MM.1S (cell line): ENCODE measurements at regions not wholly inside any gene's neighbourhood (a gene's known extent, or its start where the extent isn't known, plus 50 kb on each side); places are given as distances from the start of the nearest gene placed in this dataset.
A peak's percentile ranks its signal among the peaks of the same experiment; 100 is the strongest.
"Not testable (repeated sequence)": the region's sequence is repeated elsewhere in the genome, so short reads cannot be mapped to it uniquely, and the experiment has no call there.

Source experiments
- DNase-seq: peaks from one replicate; pipeline ENCODE4 v3.0.0-alpha.2; 2015
- H2AFZ ChIP-seq: fragments of 300-600 bp; sonication (generic); 2 replicates; pipeline ENCODE4 v1.6.0; 2016; ENCODE audit warnings: antibody characterized with exemption, low read length
- H3F3A ChIP-seq: fragments of 300-600 bp; sonication (generic); 2 replicates; pipeline ENCODE4 v1.6.1; 2016; ENCODE audit warnings: mild to moderate bottlenecking, antibody characterized with exemption, low read length, moderate library complexity, mixed read lengths; ENCODE audit not compliant: insufficient read depth
- H3K27ac ChIP-seq: fragments of 300-600 bp; sonication (generic); 2 replicates; pipeline ENCODE4 v1.5.1; 2016; ENCODE audit warnings: mild to moderate bottlenecking, low read length
- H3K27me3 ChIP-seq: fragments of 300-600 bp; sonication (generic); replicated peaks from 2 replicates; pipeline ENCODE4 v1.6.0; 2016; ENCODE audit warnings: low read length; ENCODE audit not compliant: insufficient read depth
- H3K36me3 ChIP-seq: fragments of 300-600 bp; sonication (generic); replicated peaks from 2 replicates; pipeline ENCODE4 v1.6.1; 2016; ENCODE audit warnings: mild to moderate bottlenecking, low read length, mixed read lengths; ENCODE audit not compliant: insufficient read depth
- H3K4me1 ChIP-seq: fragments of 300-600 bp; sonication (generic); 2 replicates; pipeline ENCODE4 v1.6.1; 2016; ENCODE audit warnings: low read length, mixed read lengths
- H3K4me2 ChIP-seq: fragments of 300-600 bp; sonication (generic); 2 replicates; pipeline ENCODE4 v1.6.0; 2016; ENCODE audit warnings: low read depth, low read length
- H3K4me3 ChIP-seq: fragments of 300-600 bp; sonication (generic); 2 replicates; pipeline ENCODE4 v1.5.1; 2016; ENCODE audit warnings: low read length, mixed read lengths
- H3K79me2 ChIP-seq: fragments of 300-600 bp; sonication (generic); 2 replicates; pipeline ENCODE4 v1.6.1; 2016; ENCODE audit warnings: mixed run types, low read length, mixed read lengths
- H3K9ac ChIP-seq: fragments of 300-600 bp; sonication (generic); 2 replicates; pipeline ENCODE4 v1.6.1; 2016; ENCODE audit warnings: low read length, mixed read lengths
- H3K9me2 ChIP-seq: fragments of 300-600 bp; sonication (generic); replicated peaks from 2 replicates; pipeline ENCODE4 v1.6.1; 2016; ENCODE audit warnings: mild to moderate bottlenecking, low read length, mixed read lengths; ENCODE audit not compliant: insufficient read depth
- H3K9me3 ChIP-seq: fragments of 300-600 bp; sonication (generic); replicated peaks from 2 replicates; pipeline ENCODE4 v1.6.1; 2016; ENCODE audit warnings: mild to moderate bottlenecking, low read length, mixed read lengths; ENCODE audit not compliant: insufficient read depth
- H4K20me1 ChIP-seq: fragments of 300-600 bp; sonication (generic); 2 replicates; pipeline ENCODE4 v1.6.1; 2016; ENCODE audit warnings: mild to moderate bottlenecking, low read length, moderate library complexity, mixed read lengths; ENCODE audit not compliant: insufficient read depth

DNA sequence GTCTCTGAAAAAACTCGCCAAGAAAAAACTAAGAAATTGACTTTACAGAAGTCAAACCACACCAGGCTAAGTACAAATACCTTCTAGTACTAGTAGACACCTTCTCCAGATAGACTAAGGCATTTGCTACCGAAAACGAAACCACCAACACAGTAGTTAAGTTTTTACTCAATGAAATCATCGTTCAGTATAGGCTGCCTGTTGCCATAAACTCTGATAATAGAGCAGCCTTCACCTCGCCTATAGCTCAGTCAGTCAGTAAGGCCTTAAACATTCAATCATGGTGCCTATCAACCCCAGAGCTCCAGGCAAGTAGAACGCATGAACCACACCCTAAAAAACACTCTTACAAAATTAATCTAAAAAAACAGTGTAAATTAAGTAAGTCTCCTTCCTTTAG lies 96.8 kb upstream of the FAM90A26 start:
- H3K9me3 ChIP-seq = not testable (repeated sequence)
- peak overlapping the region; percentile 94 for H3K9ac ChIP-seq

DNA sequence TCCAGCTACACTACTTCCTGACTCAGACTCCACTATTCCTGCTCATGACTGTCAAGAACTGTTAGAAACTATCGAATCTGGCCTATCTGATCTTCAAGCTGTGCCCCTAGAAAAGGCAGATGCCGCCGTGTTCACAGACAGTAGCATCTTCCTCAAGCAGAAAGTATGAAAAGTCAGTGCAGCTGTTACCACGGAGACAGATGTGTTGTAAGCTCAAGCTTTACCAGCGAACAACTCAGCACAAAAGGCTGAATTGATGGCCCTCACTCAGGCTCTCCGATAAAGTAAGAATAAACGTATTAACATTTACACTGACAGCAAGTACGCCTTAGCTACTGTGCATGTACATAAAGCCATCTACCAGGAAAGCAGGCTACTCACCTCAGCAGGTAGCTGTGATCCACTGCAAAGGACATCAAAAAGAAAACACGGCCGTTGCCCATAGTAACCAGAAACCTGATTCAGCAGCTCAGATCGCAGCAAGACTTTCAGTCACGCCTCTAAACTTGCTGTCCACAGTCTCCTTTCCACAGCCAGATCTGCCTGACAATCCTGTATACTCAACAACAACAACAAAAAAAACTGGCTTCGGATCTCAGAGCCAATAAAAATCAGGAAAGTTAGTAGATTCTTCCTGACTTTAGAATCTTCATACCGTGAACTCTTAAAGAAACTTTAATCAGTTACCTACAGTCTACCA lies 97.5 kb upstream of the FAM90A26 start:
- H3K4me1 ChIP-seq = peaks cover 16% of the 10 kb centered on the region
- not testable (repeated sequence) for H3K9me2 ChIP-seq, H2AFZ ChIP-seq, H4K20me1 ChIP-seq, H3K79me2 ChIP-seq, H3K36me3 ChIP-seq, H3K9me3 ChIP-seq, H3K27me3 ChIP-seq
- H3K9ac ChIP-seq = peak overlapping the region; percentile 94
- peak overlapping the region; percentile 99 for H3K27ac ChIP-seq
- peak overlapping the region; percentile 55 for H3K4me3 ChIP-seq
- H3F3A ChIP-seq = peaks cover 13% of the 10 kb centered on the region; the same call in 1 of the 2 replicates
- H3K4me2 ChIP-seq = peak overlapping the region; percentile 91
- peak; percentile 24 for DNase-seq

More for the DNA sequence above, 96.8 kb upstream of the FAM90A26 start:
- H3K9me2 ChIP-seq, H3K27me3 ChIP-seq, H3K79me2 ChIP-seq, H4K20me1 ChIP-seq, H2AFZ ChIP-seq, H3K36me3 ChIP-seq: not testable (repeated sequence)
- Histone ChIP-seq H3K4me1 (peaks cover 16% of the 10 kb centered on the region), H3K4me3 (peak overlapping the region; percentile 47; the same call in 1 of the 2 replicates), H3F3A (peaks cover 13% of the 10 kb centered on the region; the same call in 1 of the 2 replicates), H3K4me2 (peak overlapping the region; percentile 91), H3K27ac (peak overlapping the region; percentile 99)
- peak; percentile 63 for DNase-seq

DNA sequence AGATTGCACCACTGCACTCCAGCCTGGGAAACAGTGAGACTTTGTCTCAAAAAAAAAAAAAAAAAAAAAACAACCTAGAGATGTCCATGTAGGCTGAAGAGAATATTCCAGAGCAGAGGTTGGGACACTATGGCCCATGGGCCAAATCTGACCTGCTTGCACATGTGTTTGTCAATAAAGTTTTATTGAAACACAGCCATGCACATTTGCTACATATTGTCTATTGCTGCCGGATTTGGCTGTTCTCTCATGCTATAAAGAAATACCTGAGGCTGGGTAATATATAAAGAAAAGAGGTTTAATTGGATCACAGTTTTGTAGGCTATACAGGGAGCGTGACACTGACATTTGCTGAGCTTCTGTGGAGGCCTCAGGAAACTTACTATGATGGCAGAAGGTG lies 102.3 kb upstream of the FAM90A26 start:
- not testable (repeated sequence) for DNase-seq, H4K20me1 ChIP-seq, H3K4me1 ChIP-seq, H3K27ac ChIP-seq, H3K9me2 ChIP-seq, H3K4me3 ChIP-seq, H3F3A ChIP-seq, H3K9me3 ChIP-seq, H3K9ac ChIP-seq, H3K36me3 ChIP-seq, H3K27me3 ChIP-seq, H3K4me2 ChIP-seq, H2AFZ ChIP-seq, H3K79me2 ChIP-seq

DNA sequence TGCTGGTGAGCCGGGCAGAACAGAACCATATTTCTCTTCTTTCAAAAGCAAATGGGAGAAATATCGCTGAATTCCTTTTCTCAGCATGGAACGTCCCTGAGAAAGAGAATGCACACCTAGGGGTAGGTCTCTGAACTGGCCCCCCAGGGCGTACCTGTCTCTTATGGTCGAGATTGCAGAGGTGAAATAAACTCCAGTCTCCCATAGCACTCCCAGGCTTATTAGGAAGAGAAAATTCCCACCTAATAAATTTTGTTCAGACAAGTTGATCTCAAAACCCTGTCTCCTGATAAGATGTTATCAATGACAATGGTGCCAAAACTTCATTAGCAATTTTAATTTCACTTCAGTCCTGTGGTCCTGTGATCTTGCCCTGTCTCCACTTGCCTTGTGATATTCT lies 106.6 kb upstream of the FAM90A26 start:
- DNase-seq, H3K36me3 ChIP-seq, H2AFZ ChIP-seq, H3K4me3 ChIP-seq, H3K27me3 ChIP-seq, H3K9me2 ChIP-seq, H4K20me1 ChIP-seq, H3K4me1 ChIP-seq, H3K79me2 ChIP-seq, H3F3A ChIP-seq, H3K9me3 ChIP-seq, H3K4me2 ChIP-seq, H3K27ac ChIP-seq, H3K9ac ChIP-seq: not testable (repeated sequence)

DNA sequence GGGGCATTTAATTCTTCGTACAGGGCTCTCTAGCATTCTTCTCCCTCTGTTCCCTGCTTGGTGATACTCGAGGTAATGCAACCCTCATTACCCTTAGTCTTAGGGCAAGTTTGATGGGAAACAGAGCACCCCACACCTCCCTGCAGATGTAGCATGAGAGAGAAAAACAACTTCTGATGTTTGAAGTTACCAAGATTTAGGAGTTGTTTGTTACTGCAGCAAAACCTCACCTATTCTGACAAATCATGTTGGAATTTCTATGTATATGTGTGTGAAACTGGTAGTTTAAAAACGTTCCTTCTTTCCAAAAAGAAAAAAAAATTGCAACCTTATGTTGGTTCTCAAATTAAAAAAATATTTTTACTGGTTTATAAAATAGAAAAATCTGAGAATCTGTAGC lies 145.3 kb upstream of the FAM90A26 start:
- DNase-seq, H3K9ac ChIP-seq: not testable (repeated sequence)

DNA sequence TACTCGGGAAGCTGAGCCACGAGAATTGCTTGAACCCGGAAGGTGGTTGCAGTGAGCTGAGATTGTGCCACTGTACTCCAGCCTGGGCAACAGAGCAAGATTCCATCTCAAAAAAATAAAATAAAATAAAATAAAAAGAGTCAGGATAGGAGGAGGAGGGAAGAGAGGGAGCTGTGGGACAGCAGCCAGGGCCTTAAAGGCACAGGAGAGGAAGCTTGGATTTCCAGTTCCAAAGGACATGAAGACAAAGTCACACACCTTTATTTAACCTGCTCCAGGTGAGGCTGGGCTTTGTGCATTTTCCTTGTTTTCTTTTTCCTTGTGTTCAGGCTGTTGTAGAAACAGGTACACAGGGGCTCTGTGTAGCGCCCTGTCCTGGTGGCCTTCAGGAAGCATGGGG lies 138.2 kb upstream of the HMX1 start:
- H3K79me2 ChIP-seq, H3F3A ChIP-seq, H3K4me1 ChIP-seq, H3K9ac ChIP-seq, H3K4me3 ChIP-seq, H3K9me2 ChIP-seq, H3K4me2 ChIP-seq, H3K27ac ChIP-seq, DNase-seq, H3K36me3 ChIP-seq, H3K9me3 ChIP-seq, H2AFZ ChIP-seq, H4K20me1 ChIP-seq, H3K27me3 ChIP-seq: not testable (repeated sequence)

More for the DNA sequence above, 145.3 kb upstream of the FAM90A26 start:
- not testable (repeated sequence) for H3K27me3 ChIP-seq, H3K9me3 ChIP-seq, H3K36me3 ChIP-seq, H3K9me2 ChIP-seq, H3K79me2 ChIP-seq, H4K20me1 ChIP-seq, H3F3A ChIP-seq, H3K4me2 ChIP-seq, H3K27ac ChIP-seq, H3K4me3 ChIP-seq, H3K4me1 ChIP-seq, H2AFZ ChIP-seq

DNA sequence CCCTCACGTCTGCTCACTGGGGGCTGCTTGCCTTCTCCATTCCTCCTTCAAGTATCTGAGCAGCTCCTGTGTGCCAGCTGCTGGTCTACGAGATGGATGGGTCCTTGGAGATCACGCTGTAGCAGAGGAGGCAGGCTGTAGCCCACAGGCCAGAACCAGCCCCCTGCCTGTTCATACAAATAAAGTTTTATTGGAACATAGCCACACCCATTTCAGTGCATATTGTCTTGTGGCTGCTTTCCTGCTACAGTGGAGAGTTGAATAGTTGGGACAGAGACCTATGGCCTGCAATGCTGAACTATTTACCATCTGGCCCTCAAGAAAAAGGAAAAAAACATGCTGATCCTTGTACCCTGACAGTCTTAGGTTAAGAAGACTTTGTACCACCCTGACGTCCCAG lies 136.8 kb upstream of the HMX1 start:
- not testable (repeated sequence) for H3K27ac ChIP-seq

DNA sequence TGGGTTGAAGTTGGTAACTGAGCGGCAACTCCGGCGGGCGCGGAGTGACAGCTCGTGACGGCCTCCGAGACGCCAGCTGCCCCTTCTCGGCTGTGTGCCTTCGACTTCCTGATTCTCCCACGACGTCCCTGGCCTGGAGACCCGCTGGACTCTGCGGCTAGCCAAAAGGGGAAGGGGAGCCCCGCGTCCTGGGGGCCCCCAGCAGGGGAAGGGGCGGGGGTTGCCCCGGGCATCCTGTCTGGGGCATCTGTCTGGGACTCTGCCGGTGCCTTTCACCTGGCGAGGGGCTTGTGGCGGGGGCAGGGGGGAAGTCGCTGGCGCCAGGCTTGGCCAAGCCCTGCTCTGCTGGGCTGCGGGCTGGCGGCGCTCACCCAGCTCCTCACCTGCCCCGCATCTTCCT lies 129.5 kb upstream of the HMX1 start:
- H3K9me3 ChIP-seq, H3K4me1 ChIP-seq, DNase-seq, H3K27me3 ChIP-seq, H3K79me2 ChIP-seq, H3K36me3 ChIP-seq, H3K27ac ChIP-seq, H3F3A ChIP-seq, H3K9me2 ChIP-seq, H4K20me1 ChIP-seq: not testable (repeated sequence)
- H3K4me2 ChIP-seq = peak overlapping the region; percentile 50; the same call in 1 of the 2 replicates
- H3K9ac ChIP-seq = peak overlapping the region; percentile 65; the same call in 1 of the 2 replicates
- H3K4me3 ChIP-seq = peak overlapping the region; percentile 67; the same call in 1 of the 2 replicates
- peak overlapping the region; percentile 35; the same call in 1 of the 2 replicates for H2AFZ ChIP-seq

More for the DNA sequence above, 136.8 kb upstream of the HMX1 start:
- not testable (repeated sequence) for H3K36me3 ChIP-seq, DNase-seq, H2AFZ ChIP-seq, H3K9me2 ChIP-seq, H4K20me1 ChIP-seq, H3F3A ChIP-seq, H3K4me3 ChIP-seq, H3K9me3 ChIP-seq, H3K79me2 ChIP-seq, H3K4me1 ChIP-seq, H3K4me2 ChIP-seq, H3K27me3 ChIP-seq, H3K9ac ChIP-seq
